ENCODE measurements at regions not wholly inside any gene's neighbourhood (a gene's known extent, or its start where the extent isn't known, plus 50 kb on each side); places are given as distances from the start of the nearest gene placed in this dataset.

DNA sequence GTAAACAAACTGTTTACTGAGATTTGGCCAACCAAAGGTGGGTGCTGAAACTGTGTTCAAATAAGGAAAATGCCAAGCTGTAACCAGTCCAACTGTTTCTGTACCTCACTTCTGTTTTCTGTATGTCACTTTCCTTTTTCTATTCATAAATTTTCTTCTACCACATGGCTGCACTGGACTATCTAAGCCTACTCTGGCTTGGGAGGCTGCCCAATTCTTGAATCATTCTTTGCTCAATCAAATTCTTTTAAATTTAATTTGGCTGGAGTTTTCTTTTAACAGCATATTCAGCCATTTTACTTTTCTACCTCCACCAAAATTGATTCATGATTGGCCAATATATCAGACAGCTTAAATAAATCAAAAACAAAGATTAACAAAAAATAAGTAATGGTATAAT lies 1575.5 kb upstream of the SPRY2 start:
- H3K36me3 ChIP-seq (ENCODE audit: insufficient read depth, low read length) = no peaks in the 10 kb centered on the region
- H3F3A ChIP-seq (ENCODE audit: insufficient read depth, low read length, poor library complexity, severe bottlenecking) = no peaks in the 10 kb centered on the region
- no peaks in the 10 kb centered on the region for H3K27me3 ChIP-seq (ENCODE audit: insufficient read depth, low read depth, low read length)
- H3K9me3 ChIP-seq (ENCODE audit: low read length) = no peaks in the 10 kb centered on the region
- no peak overlapping the region for H2AFZ ChIP-seq (ENCODE audit: low read depth, low read length)
- no peak overlapping the region for H3K27ac ChIP-seq (ENCODE audit: low read length)
- no peaks in the 10 kb centered on the region for H3K79me2 ChIP-seq (replicated peaks; ENCODE audit: insufficient read depth, low read length)
- H3K4me3 ChIP-seq (ENCODE audit: low read length) = no peak overlapping the region
- no peak for TF ChIP-seq SMC3 (conservative IDR thresholded peaks at IDR 0.05; ENCODE audit: poor library complexity)
- no peak for TF ChIP-seq TAF1 (IDR thresholded peaks at IDR 0.05; ENCODE audit: low read depth)
- TF ChIP-seq RAD21 (conservative IDR thresholded peaks at IDR 0.05) = no peak
- no peak for TF ChIP-seq MXI1 (conservative IDR thresholded peaks at IDR 0.05; ENCODE audit: poor library complexity, severe bottlenecking)
- no peak overlapping the region for H3K4me2 ChIP-seq (ENCODE audit: low read length)
- H4K20me1 ChIP-seq (ENCODE audit: insufficient read depth) = no peaks in the 10 kb centered on the region
- H3K9me2 ChIP-seq (ENCODE audit: insufficient read depth, low read length) = no peaks in the 10 kb centered on the region
- no peak overlapping the region for H3K9ac ChIP-seq (ENCODE audit: low read length)

DNA sequence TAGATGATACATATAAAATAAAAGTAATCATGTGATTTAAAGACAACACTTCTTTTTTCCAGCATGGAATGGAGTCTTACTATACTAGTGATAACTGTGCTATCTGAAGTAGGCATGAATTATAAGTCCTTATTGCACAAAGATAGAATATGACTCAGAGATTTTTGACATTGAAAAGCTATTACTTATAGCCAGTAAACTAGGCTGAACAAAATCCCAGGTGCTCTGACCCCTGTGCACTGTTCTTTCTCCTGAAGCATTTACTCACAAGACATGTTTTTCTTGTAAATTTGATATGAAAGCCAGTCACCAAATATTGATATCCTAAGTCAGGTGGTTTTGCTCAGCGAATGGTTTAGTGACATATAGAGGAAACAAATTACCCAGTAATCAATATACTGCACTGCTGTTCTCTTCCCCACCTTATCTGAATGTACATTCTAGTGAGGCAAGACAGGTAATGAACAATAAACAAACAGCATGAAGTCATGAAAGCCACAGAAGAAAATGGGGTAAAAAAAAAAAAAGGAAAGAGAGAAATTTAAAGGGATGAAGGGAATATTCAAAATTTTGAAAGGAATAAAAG lies 1567.0 kb upstream of the SPRY2 start:
- Histone ChIP-seq H3K9ac (ENCODE audit: low read length) (no peak overlapping the region), H4K20me1 (ENCODE audit: insufficient read depth) (no peaks in the 10 kb centered on the region), H3K27me3 (ENCODE audit: insufficient read depth, low read depth, low read length) (no peaks in the 10 kb centered on the region), H3K79me2 (replicated peaks; ENCODE audit: insufficient read depth, low read length) (no peaks in the 10 kb centered on the region), H2AFZ (ENCODE audit: low read depth, low read length) (no peak overlapping the region), H3F3A (ENCODE audit: insufficient read depth, low read length, poor library complexity, severe bottlenecking) (no peaks in the 10 kb centered on the region), H3K4me3 (ENCODE audit: low read length) (no peak overlapping the region), H3K27ac (ENCODE audit: low read length) (no peak overlapping the region), H3K9me2 (ENCODE audit: insufficient read depth, low read length) (no peaks in the 10 kb centered on the region), H3K9me3 (ENCODE audit: low read length) (no peaks in the 10 kb centered on the region), H3K36me3 (ENCODE audit: insufficient read depth, low read length) (no peaks in the 10 kb centered on the region), H3K4me2 (ENCODE audit: low read length) (no peak overlapping the region)
- TF ChIP-seq, protein P1, sequence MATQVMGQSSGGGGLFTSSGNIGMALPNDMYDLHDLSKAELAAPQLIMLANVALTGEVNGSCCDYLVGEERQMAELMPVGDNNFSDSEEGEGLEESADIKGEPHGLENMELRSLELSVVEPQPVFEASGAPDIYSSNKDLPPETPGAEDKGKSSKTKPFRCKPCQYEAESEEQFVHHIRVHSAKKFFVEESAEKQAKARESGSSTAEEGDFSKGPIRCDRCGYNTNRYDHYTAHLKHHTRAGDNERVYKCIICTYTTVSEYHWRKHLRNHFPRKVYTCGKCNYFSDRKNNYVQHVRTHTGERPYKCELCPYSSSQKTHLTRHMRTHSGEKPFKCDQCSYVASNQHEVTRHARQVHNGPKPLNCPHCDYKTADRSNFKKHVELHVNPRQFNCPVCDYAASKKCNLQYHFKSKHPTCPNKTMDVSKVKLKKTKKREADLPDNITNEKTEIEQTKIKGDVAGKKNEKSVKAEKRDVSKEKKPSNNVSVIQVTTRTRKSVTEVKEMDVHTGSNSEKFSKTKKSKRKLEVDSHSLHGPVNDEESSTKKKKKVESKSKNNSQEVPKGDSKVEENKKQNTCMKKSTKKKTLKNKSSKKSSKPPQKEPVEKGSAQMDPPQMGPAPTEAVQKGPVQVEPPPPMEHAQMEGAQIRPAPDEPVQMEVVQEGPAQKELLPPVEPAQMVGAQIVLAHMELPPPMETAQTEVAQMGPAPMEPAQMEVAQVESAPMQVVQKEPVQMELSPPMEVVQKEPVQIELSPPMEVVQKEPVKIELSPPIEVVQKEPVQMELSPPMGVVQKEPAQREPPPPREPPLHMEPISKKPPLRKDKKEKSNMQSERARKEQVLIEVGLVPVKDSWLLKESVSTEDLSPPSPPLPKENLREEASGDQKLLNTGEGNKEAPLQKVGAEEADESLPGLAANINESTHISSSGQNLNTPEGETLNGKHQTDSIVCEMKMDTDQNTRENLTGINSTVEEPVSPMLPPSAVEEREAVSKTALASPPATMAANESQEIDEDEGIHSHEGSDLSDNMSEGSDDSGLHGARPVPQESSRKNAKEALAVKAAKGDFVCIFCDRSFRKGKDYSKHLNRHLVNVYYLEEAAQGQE (IDR thresholded peaks at IDR 0.05; ENCODE audit: borderline replicate concordance) = no peak
- no peak for TF ChIP-seq POLR2AphosphoS5 (IDR thresholded peaks at IDR 0.05)
- no peak for TF ChIP-seq MXI1 (conservative IDR thresholded peaks at IDR 0.05; ENCODE audit: poor library complexity, severe bottlenecking)
- TF ChIP-seq RAD21 (conservative IDR thresholded peaks at IDR 0.05) = no peak
- TF ChIP-seq TAF1 (IDR thresholded peaks at IDR 0.05; ENCODE audit: low read depth) = no peak
- TF ChIP-seq SMC3 (conservative IDR thresholded peaks at IDR 0.05; ENCODE audit: poor library complexity) = no peak
- TF ChIP-seq EZH2 (IDR thresholded peaks at IDR 0.05; ENCODE audit: borderline replicate concordance, insufficient read depth, low read length, poor library complexity, severe bottlenecking) = no peak
- TF ChIP-seq, protein P2, sequence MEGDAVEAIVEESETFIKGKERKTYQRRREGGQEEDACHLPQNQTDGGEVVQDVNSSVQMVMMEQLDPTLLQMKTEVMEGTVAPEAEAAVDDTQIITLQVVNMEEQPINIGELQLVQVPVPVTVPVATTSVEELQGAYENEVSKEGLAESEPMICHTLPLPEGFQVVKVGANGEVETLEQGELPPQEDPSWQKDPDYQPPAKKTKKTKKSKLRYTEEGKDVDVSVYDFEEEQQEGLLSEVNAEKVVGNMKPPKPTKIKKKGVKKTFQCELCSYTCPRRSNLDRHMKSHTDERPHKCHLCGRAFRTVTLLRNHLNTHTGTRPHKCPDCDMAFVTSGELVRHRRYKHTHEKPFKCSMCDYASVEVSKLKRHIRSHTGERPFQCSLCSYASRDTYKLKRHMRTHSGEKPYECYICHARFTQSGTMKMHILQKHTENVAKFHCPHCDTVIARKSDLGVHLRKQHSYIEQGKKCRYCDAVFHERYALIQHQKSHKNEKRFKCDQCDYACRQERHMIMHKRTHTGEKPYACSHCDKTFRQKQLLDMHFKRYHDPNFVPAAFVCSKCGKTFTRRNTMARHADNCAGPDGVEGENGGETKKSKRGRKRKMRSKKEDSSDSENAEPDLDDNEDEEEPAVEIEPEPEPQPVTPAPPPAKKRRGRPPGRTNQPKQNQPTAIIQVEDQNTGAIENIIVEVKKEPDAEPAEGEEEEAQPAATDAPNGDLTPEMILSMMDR (IDR thresholded peaks at IDR 0.05; ENCODE audit: poor library complexity, severe bottlenecking) = no peak
- no peak for TF ChIP-seq EP300 (conservative IDR thresholded peaks at IDR 0.05; ENCODE audit: poor library complexity, severe bottlenecking)
